ENCODE measurements at regions not wholly inside any gene's neighbourhood (a gene's known extent, or its start where the extent isn't known, plus 50 kb on each side); places are given as distances from the start of the nearest gene placed in this dataset.

- DNase-seq = no peak
Measured at GRCh38 chr13:73129023-73129422, 70.2 kb downstream of the KLF5 start.

Measured in NCI-H1105 treated with DMSO at 0.1 percent for 48 hours (cell line).